OCI-M1 (cell line): ENCODE measurements at regions not wholly inside any gene's neighbourhood (a gene's known extent, or its start where the extent isn't known, plus 50 kb on each side); places are given as distances from the start of the nearest gene placed in this dataset.
A peak's percentile ranks its signal among the peaks of the same experiment; 100 is the strongest.
"Not testable (repeated sequence)": the region's sequence is repeated elsewhere in the genome, so short reads cannot be mapped to it uniquely, and the experiment has no call there.

Source experiments
- DNase-seq: peaks from one replicate; lab custom pipeline; 2025; lab: John Stamatoyannopoulos, UW

GRCh38 chr5:66413931-66414330 is 182.3 kb upstream of the MAST4 start:
- DNase-seq, result no peak

GRCh38 chr5:66415208-66415607 is 181.0 kb upstream of the MAST4 start:
- peak; percentile 66 for DNase-seq

GRCh38 chr5:66416698-66417097 is 179.5 kb upstream of the MAST4 start:
- peak; percentile 11 for DNase-seq

- no peak for DNase-seq
Observed at GRCh38 chr5:66417781-66418180, 178.4 kb upstream of the MAST4 start.

GRCh38 chr5:66423484-66423883 is 172.7 kb upstream of the MAST4 start:
- no peak for DNase-seq

- DNase-seq, result no peak
Observed at GRCh38 chr5:66425842-66426241, 170.4 kb upstream of the MAST4 start.

- DNase-seq, result no peak
Observed at GRCh38 chr5:66426259-66427138, 169.7 kb upstream of the MAST4 start.

GRCh38 chr5:66427139-66427442 is 169.1 kb upstream of the MAST4 start:
- no peak for DNase-seq

GRCh38 chr5:66436721-66437120 is 159.5 kb upstream of the MAST4 start:
- peak; percentile 47 for DNase-seq

- no peak for DNase-seq
Observed at GRCh38 chr5:66438087-66438486, 158.1 kb upstream of the MAST4 start.

GRCh38 chr5:66438696-66439095 is 157.5 kb upstream of the MAST4 start:
- no peak for DNase-seq

GRCh38 chr5:66440202-66440680 is 156.0 kb upstream of the MAST4 start:
- peak; percentile 89 for DNase-seq

- no peak for DNase-seq
Observed at GRCh38 chr5:66441351-66441750, 154.8 kb upstream of the MAST4 start.

GRCh38 chr5:66442951-66443445 is 153.2 kb upstream of the MAST4 start:
- peak; percentile 88 for DNase-seq

GRCh38 chr5:66443462-66444130 is 152.6 kb upstream of the MAST4 start:
- DNase-seq, result no peak

GRCh38 chr5:66448070-66448469 is 148.1 kb upstream of the MAST4 start:
- DNase-seq, result not testable (repeated sequence)

GRCh38 chr5:66450237-66450636 is 146.0 kb upstream of the MAST4 start:
- no peak for DNase-seq

- no peak for DNase-seq
Observed at GRCh38 chr5:66450988-66451387, 145.2 kb upstream of the MAST4 start.

GRCh38 chr5:66452109-66452508 is 144.1 kb upstream of the MAST4 start:
- DNase-seq, result no peak

GRCh38 chr5:66454186-66455078 is 141.8 kb upstream of the MAST4 start:
- DNase-seq, result no peak

- DNase-seq, result no peak
Observed at GRCh38 chr5:66459728-66460127, 136.5 kb upstream of the MAST4 start.

GRCh38 chr5:66467564-66467963 is 128.6 kb upstream of the MAST4 start:
- DNase-seq, result peak; percentile 13
